ENCODE measurements at regions not wholly inside any gene's neighbourhood (a gene's known extent, or its start where the extent isn't known, plus 50 kb on each side); places are given as distances from the start of the nearest gene placed in this dataset.
"Not testable (repeated sequence)": the region's sequence is repeated elsewhere in the genome, so short reads cannot be mapped to it uniquely, and the experiment has no call there.

- H3K36me3 ChIP-seq (ENCODE audit: low read length); H3K4me2 ChIP-seq (ENCODE audit: low read depth, low read length, poor library complexity, severe bottlenecking); H4K20me1 ChIP-seq (ENCODE audit: low read depth, low read length); H3F3A ChIP-seq (ENCODE audit: insufficient read depth); H3K79me2 ChIP-seq (ENCODE audit: insufficient read depth, low read length); H3K9me2 ChIP-seq (replicated peaks; ENCODE audit: insufficient read depth, low read length); H3K9ac ChIP-seq (ENCODE audit: low read length); H2AFZ ChIP-seq (ENCODE audit: low read depth, low read length, severe bottlenecking); H3K9me3 ChIP-seq (ENCODE audit: insufficient read depth, low read length); H3K27me3 ChIP-seq (ENCODE audit: low read length); H3K27ac ChIP-seq (ENCODE audit: low read depth, low read length); H3K4me3 ChIP-seq (ENCODE audit: insufficient read depth, low read length, poor library complexity, severe bottlenecking): not testable (repeated sequence)
These were observed 571.0 kb upstream of the TPTE start for GRCh38 chr21:9950363-9950762.

DNA sequence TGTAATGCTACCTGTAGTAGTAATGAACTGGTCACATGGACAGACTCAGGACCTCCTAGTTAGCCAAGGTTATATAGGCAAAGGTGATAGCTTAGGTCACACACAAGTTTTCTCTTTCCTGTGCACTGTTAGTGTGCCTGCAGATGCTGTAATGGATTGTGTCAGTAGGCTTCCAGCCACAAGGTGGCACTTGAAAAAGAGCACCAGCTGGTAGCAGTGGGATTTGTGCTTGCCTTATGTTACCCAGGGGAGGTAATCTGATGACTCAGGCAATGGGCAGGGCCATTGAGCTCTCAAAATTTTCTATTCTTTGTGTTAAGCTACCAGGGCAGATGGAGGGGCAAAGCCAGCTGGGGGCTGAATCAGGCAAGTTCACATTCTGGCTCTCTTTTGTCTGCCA, 562.6 kb upstream of the TPTE start:
- H3K27ac ChIP-seq (ENCODE audit: low read depth, low read length); H3K4me3 ChIP-seq (ENCODE audit: insufficient read depth, low read length, poor library complexity, severe bottlenecking); H3F3A ChIP-seq (ENCODE audit: insufficient read depth); H3K79me2 ChIP-seq (ENCODE audit: insufficient read depth, low read length); H3K36me3 ChIP-seq (ENCODE audit: low read length); H3K9me2 ChIP-seq (replicated peaks; ENCODE audit: insufficient read depth, low read length); H3K4me2 ChIP-seq (ENCODE audit: low read depth, low read length, poor library complexity, severe bottlenecking); H3K9me3 ChIP-seq (ENCODE audit: insufficient read depth, low read length); H3K9ac ChIP-seq (ENCODE audit: low read length); H3K27me3 ChIP-seq (ENCODE audit: low read length); H4K20me1 ChIP-seq (ENCODE audit: low read depth, low read length): not testable (repeated sequence)
- H2AFZ ChIP-seq (ENCODE audit: low read depth, low read length, severe bottlenecking), result peak overlapping the region; percentile 19

DNA sequence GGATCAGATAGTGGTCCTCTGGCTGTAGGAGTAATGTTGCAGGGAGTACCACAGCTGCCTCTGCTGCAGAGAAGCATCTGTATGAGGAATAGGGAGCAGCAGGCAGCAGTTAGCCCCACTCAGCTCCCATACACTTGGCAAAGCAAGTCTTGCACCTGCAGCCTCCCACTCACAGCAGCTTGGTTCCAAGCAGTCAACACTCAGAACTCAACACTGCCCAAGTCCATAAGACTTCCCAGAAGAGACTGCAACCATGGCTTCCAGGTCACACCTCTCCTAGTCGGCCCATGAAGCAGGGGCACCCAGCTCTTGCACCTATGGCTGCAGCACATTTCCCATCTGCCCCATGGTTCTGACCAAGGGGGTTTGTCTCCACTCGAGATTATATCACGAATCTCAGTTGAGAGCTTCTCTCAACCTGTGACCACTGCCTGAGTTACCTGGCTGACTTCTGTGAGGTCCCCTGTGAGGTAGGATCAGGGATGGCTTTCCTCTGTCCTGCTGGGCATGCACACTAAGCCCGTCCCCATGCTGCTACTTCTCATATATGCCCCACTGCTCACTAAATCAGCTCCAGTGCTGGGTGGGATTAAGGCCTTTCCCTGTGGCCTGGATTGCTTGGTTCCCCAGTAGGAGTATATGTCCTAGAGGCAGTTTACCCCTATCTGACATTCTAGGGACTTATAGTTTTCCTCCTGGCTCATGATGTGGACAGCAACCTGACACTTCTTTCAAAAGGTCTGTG, 562.0 kb upstream of the TPTE start:
- H3K9ac ChIP-seq (ENCODE audit: low read length); H3K9me3 ChIP-seq (ENCODE audit: insufficient read depth, low read length); H3K27ac ChIP-seq (ENCODE audit: low read depth, low read length): not testable (repeated sequence)

GRCh38 chr21:9969399-9969798, 552.0 kb upstream of the TPTE start:
- not testable (repeated sequence) for H3K27ac ChIP-seq (ENCODE audit: low read depth, low read length); H3K4me3 ChIP-seq (ENCODE audit: insufficient read depth, low read length, poor library complexity, severe bottlenecking); H3K9me2 ChIP-seq (replicated peaks; ENCODE audit: insufficient read depth, low read length); H3K36me3 ChIP-seq (ENCODE audit: low read length); H3K4me2 ChIP-seq (ENCODE audit: low read depth, low read length, poor library complexity, severe bottlenecking); H3K9ac ChIP-seq (ENCODE audit: low read length); H3K9me3 ChIP-seq (ENCODE audit: insufficient read depth, low read length); H2AFZ ChIP-seq (ENCODE audit: low read depth, low read length, severe bottlenecking); H3F3A ChIP-seq (ENCODE audit: insufficient read depth); H3K79me2 ChIP-seq (ENCODE audit: insufficient read depth, low read length); H3K27me3 ChIP-seq (ENCODE audit: low read length); H4K20me1 ChIP-seq (ENCODE audit: low read depth, low read length)

More for the DNA sequence above, 562.0 kb upstream of the TPTE start:
- not testable (repeated sequence) for H4K20me1 ChIP-seq (ENCODE audit: low read depth, low read length); H3K4me2 ChIP-seq (ENCODE audit: low read depth, low read length, poor library complexity, severe bottlenecking); H3F3A ChIP-seq (ENCODE audit: insufficient read depth); H3K36me3 ChIP-seq (ENCODE audit: low read length); H3K9me2 ChIP-seq (replicated peaks; ENCODE audit: insufficient read depth, low read length); H3K4me3 ChIP-seq (ENCODE audit: insufficient read depth, low read length, poor library complexity, severe bottlenecking); H3K79me2 ChIP-seq (ENCODE audit: insufficient read depth, low read length); H3K27me3 ChIP-seq (ENCODE audit: low read length)
- peak overlapping the region; percentile 19 for H2AFZ ChIP-seq (ENCODE audit: low read depth, low read length, severe bottlenecking)

- not testable (repeated sequence) for H3K9ac ChIP-seq (ENCODE audit: low read length); H3F3A ChIP-seq (ENCODE audit: insufficient read depth); H3K4me3 ChIP-seq (ENCODE audit: insufficient read depth, low read length, poor library complexity, severe bottlenecking); H3K36me3 ChIP-seq (ENCODE audit: low read length); H3K27me3 ChIP-seq (ENCODE audit: low read length); H3K27ac ChIP-seq (ENCODE audit: low read depth, low read length); H3K9me3 ChIP-seq (ENCODE audit: insufficient read depth, low read length); H3K9me2 ChIP-seq (replicated peaks; ENCODE audit: insufficient read depth, low read length); H3K79me2 ChIP-seq (ENCODE audit: insufficient read depth, low read length); H3K4me2 ChIP-seq (ENCODE audit: low read depth, low read length, poor library complexity, severe bottlenecking); H4K20me1 ChIP-seq (ENCODE audit: low read depth, low read length); H2AFZ ChIP-seq (ENCODE audit: low read depth, low read length, severe bottlenecking)
These were observed 549.4 kb upstream of the TPTE start for GRCh38 chr21:9972018-9972417.

GRCh38 chr21:9978371-9978770, 543.0 kb upstream of the TPTE start:
- not testable (repeated sequence) for H3K9me3 ChIP-seq (ENCODE audit: insufficient read depth, low read length); H3K27me3 ChIP-seq (ENCODE audit: low read length); H3K4me2 ChIP-seq (ENCODE audit: low read depth, low read length, poor library complexity, severe bottlenecking); H3K27ac ChIP-seq (ENCODE audit: low read depth, low read length); H3K9ac ChIP-seq (ENCODE audit: low read length); H3K36me3 ChIP-seq (ENCODE audit: low read length); H2AFZ ChIP-seq (ENCODE audit: low read depth, low read length, severe bottlenecking); H3K79me2 ChIP-seq (ENCODE audit: insufficient read depth, low read length); H3K9me2 ChIP-seq (replicated peaks; ENCODE audit: insufficient read depth, low read length); H3F3A ChIP-seq (ENCODE audit: insufficient read depth); H4K20me1 ChIP-seq (ENCODE audit: low read depth, low read length); H3K4me3 ChIP-seq (ENCODE audit: insufficient read depth, low read length, poor library complexity, severe bottlenecking)

GRCh38 chr21:9997507-9997906, 523.9 kb upstream of the TPTE start:
- not testable (repeated sequence) for H3K79me2 ChIP-seq (ENCODE audit: insufficient read depth, low read length); H3K27me3 ChIP-seq (ENCODE audit: low read length); H3K27ac ChIP-seq (ENCODE audit: low read depth, low read length); H4K20me1 ChIP-seq (ENCODE audit: low read depth, low read length); H3K9ac ChIP-seq (ENCODE audit: low read length); H3K36me3 ChIP-seq (ENCODE audit: low read length); H3F3A ChIP-seq (ENCODE audit: insufficient read depth); H3K4me3 ChIP-seq (ENCODE audit: insufficient read depth, low read length, poor library complexity, severe bottlenecking); H3K9me2 ChIP-seq (replicated peaks; ENCODE audit: insufficient read depth, low read length); H3K9me3 ChIP-seq (ENCODE audit: insufficient read depth, low read length); H2AFZ ChIP-seq (ENCODE audit: low read depth, low read length, severe bottlenecking); H3K4me2 ChIP-seq (ENCODE audit: low read depth, low read length, poor library complexity, severe bottlenecking)

GRCh38 chr21:10002762-10003313, 518.5 kb upstream of the TPTE start:
- not testable (repeated sequence) for H2AFZ ChIP-seq (ENCODE audit: low read depth, low read length, severe bottlenecking); H3K9me2 ChIP-seq (replicated peaks; ENCODE audit: insufficient read depth, low read length); H3K27me3 ChIP-seq (ENCODE audit: low read length); H4K20me1 ChIP-seq (ENCODE audit: low read depth, low read length); H3K27ac ChIP-seq (ENCODE audit: low read depth, low read length); H3K79me2 ChIP-seq (ENCODE audit: insufficient read depth, low read length); H3F3A ChIP-seq (ENCODE audit: insufficient read depth); H3K4me2 ChIP-seq (ENCODE audit: low read depth, low read length, poor library complexity, severe bottlenecking); H3K4me3 ChIP-seq (ENCODE audit: insufficient read depth, low read length, poor library complexity, severe bottlenecking); H3K36me3 ChIP-seq (ENCODE audit: low read length); H3K9me3 ChIP-seq (ENCODE audit: insufficient read depth, low read length); H3K9ac ChIP-seq (ENCODE audit: low read length)
